K562 (cell line): ENCODE measurements at regions not wholly inside any gene's neighbourhood (a gene's known extent, or its start where the extent isn't known, plus 50 kb on each side); places are given as distances from the start of the nearest gene placed in this dataset.

Experiments used
- CBX8 ChIP-seq: fragments of 200-600 bp; sonication (generic); IDR thresholded peaks from 2 replicates; pipeline ENCODE4 v1.6.1; 2012; ENCODE audit warnings: borderline replicate concordance, mixed run types, low read depth, mild to moderate bottlenecking, moderate library complexity, mixed read lengths, low read length, control low read depth, inconsistent platforms; ENCODE audit not compliant: poor library complexity, severe bottlenecking; ENCODE audit errors: extremely low read depth
- GTF2F1 ChIP-seq: IDR thresholded peaks from 2 replicates; pipeline ENCODE4 v1.6.1; 2011; ENCODE audit warnings: low read depth, low read length, improper control_type of control experiment
- KDM5B ChIP-seq: fragments of 200-600 bp; sonication (generic); IDR thresholded peaks from 2 replicates; pipeline ENCODE4 v1.6.1; 2012; ENCODE audit warnings: low read depth, mild to moderate bottlenecking, moderate library complexity, low read length, control low read depth, inconsistent platforms; ENCODE audit not compliant: insufficient replicate concordance
- LARP7 ChIP-seq: fragments of 450-650 bp; IDR thresholded peaks from 2 replicates; pipeline ENCODE4 v1.6.1; 2016
- NONO ChIP-seq, 2 experiments: fragments of 200-400 bp in 1 of 2; fragments of 450-650 bp in 1 of 2; formaldehyde crosslinking in 1 of 2; IDR thresholded peaks; 2 replicates each; pipeline ENCODE4 v1.6.1; 2017; ENCODE audit warnings: low read depth in 2 of 2, mild to moderate bottlenecking in 2 of 2, moderate library complexity in 2 of 2, low read length in 1 of 2
- POLR3G ChIP-seq: IDR thresholded peaks from 2 replicates; pipeline ENCODE4 v1.6.1; 2011; ENCODE audit not compliant: insufficient read length, insufficient replicate concordance; ENCODE audit errors: extremely low read depth
- POU5F1 ChIP-seq: fragments of 150-350 bp; IDR thresholded peaks from 2 replicates; pipeline ENCODE4 v1.6.1; 2014; ENCODE audit warnings: borderline replicate concordance, low read length, low read depth, mild to moderate bottlenecking; ENCODE audit not compliant: partially characterized antibody
- RAD21 ChIP-seq, 2 experiments: fragments of 250-450 bp in 1 of 2; fragments of 450-650 bp in 1 of 2; sonication (Bioruptor Pico) in 1 of 2; formaldehyde crosslinking in 1 of 2; IDR thresholded peaks in 1 of 2; conservative IDR thresholded peaks in 1 of 2; 2 replicates each; pipeline versions ENCODE4 v1.4.0 to v1.8.0; 2020 to 2022; ENCODE audit warnings: mild to moderate bottlenecking in 2 of 2, moderate library complexity in 1 of 2
- RBBP5 ChIP-seq: fragments of 200-600 bp; sonication (generic); IDR thresholded peaks from 2 replicates; pipeline ENCODE4 v1.6.1; 2012; ENCODE audit warnings: borderline replicate concordance, mild to moderate bottlenecking, low read length, control low read depth, inconsistent platforms; ENCODE audit not compliant: insufficient read depth, poor library complexity, severe bottlenecking
- TARDBP ChIP-seq: fragments of 450-650 bp; IDR thresholded peaks from 2 replicates; pipeline ENCODE4 v1.6.1; 2016
- ZNF124 ChIP-seq: sonication (generic); formaldehyde crosslinking; IDR thresholded peaks from 2 replicates; pipeline ENCODE4 v1.8.1; 2022; ENCODE audit warnings: missing genetic modification reagents
- ZNF133 ChIP-seq: fragments of 250-450 bp; sonication (Bioruptor Pico); IDR thresholded peaks from 2 replicates; pipeline ENCODE4 v1.4.0; 2020; ENCODE audit warnings: mild to moderate bottlenecking
- ZNF3 ChIP-seq: fragments of 250-450 bp; sonication (Bioruptor Pico); IDR thresholded peaks from 2 replicates; pipeline ENCODE4 v1.5.0; 2021; ENCODE audit warnings: mild to moderate bottlenecking, moderate library complexity
- ZNF347 ChIP-seq: fragments of 450-650 bp; formaldehyde crosslinking; IDR thresholded peaks from 2 replicates; pipeline ENCODE4 v1.4.0; 2020; ENCODE audit warnings: low read depth, mild to moderate bottlenecking, moderate library complexity
- TF ChIP-seq, protein P1 (sequence below): fragments of 450-650 bp; formaldehyde crosslinking; IDR thresholded peaks from 2 replicates; pipeline ENCODE4 v1.4.0; 2022; ENCODE audit warnings: mild to moderate bottlenecking, moderate library complexity
- TF ChIP-seq, protein P2 (sequence below): fragments of 200-800 bp; sonication (Bioruptor generic); IDR thresholded peaks from 2 replicates; pipeline ENCODE4 v1.6.1; 2016; ENCODE audit warnings: missing genetic modification characterization, missing compliant biosample characterization
- TF ChIP-seq, protein P3 (sequence below): IDR thresholded peaks from 2 replicates; pipeline ENCODE4 v1.6.1; 2011; ENCODE audit not compliant: insufficient read length; ENCODE audit errors: extremely low read depth
- TF ChIP-seq, protein P4 (sequence below), 2 experiments: IDR thresholded peaks; 2 replicates each; pipeline ENCODE4 v1.6.1; 2011; ENCODE audit warnings: borderline replicate concordance in 1 of 2, control low read depth in 1 of 2, low read depth in 1 of 2, low read length in 1 of 2, mild to moderate bottlenecking in 1 of 2, mixed read lengths in 1 of 2, moderate library complexity in 1 of 2; ENCODE audit not compliant: insufficient read depth in 1 of 2, insufficient read length in 1 of 2, poor library complexity in 1 of 2, severe bottlenecking in 1 of 2; ENCODE audit errors: extremely low read depth in 1 of 2
- TF ChIP-seq, protein P5 (sequence below): fragments of 250-450 bp; sonication (Bioruptor Pico); IDR thresholded peaks from 2 replicates; pipeline ENCODE4 v1.9.0; 2021; ENCODE audit warnings: mild to moderate bottlenecking

DNA sequence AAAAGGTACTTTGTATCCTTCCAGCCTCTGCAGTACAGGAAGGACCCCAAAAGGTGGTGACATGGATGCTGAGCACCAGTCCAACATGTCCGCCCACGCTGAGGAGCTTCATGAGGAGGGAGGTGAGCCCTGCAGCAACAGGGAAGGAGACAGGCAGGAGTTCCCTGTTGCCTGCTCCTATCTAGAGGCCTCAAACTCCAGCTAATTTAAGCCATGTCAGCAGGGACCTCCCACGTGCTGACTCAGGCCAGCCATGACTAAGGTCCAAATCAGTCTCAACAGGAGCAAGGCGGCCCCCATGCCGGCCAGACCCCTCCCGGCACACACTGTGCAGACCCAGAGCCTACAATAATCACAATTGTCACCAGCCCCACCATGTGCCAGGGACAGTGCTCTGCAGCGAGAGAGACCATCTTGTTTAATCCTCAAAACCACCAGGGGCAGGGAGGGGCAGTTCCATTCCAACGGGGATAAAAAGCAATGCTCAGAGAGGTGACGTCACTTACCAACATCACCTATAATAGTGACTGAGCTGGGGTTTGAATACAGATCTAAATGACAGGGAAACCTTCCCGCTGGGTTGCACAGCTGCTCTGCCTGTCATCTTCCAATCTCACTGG is 54.5 kb upstream of the GATA2 start (continued):
- TF ChIP-seq, protein P1, sequence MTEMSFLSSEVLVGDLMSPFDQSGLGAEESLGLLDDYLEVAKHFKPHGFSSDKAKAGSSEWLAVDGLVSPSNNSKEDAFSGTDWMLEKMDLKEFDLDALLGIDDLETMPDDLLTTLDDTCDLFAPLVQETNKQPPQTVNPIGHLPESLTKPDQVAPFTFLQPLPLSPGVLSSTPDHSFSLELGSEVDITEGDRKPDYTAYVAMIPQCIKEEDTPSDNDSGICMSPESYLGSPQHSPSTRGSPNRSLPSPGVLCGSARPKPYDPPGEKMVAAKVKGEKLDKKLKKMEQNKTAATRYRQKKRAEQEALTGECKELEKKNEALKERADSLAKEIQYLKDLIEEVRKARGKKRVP (CRISPR knock-in tag): no peak
- TF ChIP-seq ZNF3 (CRISPR knock-in tag) (no peak), TARDBP (no peak), POU5F1 (no peak), KDM5B (peak; percentile 30), ZNF347 (CRISPR knock-in tag) (no peak), GTF2F1 (no peak), ZNF124 (no peak), CBX8 (no peak), RAD21 (CRISPR knock-in tag; conservative IDR thresholded peaks at IDR 0.05 in 1 of 2, IDR thresholded peaks at IDR 0.05 in 1 of 2) (no peak), LARP7 (no peak), POLR3G (no peak), RBBP5 (no peak), NONO (IDR thresholded peaks at IDR 0.05; ENCODE audit: low read depth in 2 of 2, low read length in 1 of 2) (no peak), ZNF133 (CRISPR knock-in tag) (no peak)
- TF ChIP-seq, protein P2, sequence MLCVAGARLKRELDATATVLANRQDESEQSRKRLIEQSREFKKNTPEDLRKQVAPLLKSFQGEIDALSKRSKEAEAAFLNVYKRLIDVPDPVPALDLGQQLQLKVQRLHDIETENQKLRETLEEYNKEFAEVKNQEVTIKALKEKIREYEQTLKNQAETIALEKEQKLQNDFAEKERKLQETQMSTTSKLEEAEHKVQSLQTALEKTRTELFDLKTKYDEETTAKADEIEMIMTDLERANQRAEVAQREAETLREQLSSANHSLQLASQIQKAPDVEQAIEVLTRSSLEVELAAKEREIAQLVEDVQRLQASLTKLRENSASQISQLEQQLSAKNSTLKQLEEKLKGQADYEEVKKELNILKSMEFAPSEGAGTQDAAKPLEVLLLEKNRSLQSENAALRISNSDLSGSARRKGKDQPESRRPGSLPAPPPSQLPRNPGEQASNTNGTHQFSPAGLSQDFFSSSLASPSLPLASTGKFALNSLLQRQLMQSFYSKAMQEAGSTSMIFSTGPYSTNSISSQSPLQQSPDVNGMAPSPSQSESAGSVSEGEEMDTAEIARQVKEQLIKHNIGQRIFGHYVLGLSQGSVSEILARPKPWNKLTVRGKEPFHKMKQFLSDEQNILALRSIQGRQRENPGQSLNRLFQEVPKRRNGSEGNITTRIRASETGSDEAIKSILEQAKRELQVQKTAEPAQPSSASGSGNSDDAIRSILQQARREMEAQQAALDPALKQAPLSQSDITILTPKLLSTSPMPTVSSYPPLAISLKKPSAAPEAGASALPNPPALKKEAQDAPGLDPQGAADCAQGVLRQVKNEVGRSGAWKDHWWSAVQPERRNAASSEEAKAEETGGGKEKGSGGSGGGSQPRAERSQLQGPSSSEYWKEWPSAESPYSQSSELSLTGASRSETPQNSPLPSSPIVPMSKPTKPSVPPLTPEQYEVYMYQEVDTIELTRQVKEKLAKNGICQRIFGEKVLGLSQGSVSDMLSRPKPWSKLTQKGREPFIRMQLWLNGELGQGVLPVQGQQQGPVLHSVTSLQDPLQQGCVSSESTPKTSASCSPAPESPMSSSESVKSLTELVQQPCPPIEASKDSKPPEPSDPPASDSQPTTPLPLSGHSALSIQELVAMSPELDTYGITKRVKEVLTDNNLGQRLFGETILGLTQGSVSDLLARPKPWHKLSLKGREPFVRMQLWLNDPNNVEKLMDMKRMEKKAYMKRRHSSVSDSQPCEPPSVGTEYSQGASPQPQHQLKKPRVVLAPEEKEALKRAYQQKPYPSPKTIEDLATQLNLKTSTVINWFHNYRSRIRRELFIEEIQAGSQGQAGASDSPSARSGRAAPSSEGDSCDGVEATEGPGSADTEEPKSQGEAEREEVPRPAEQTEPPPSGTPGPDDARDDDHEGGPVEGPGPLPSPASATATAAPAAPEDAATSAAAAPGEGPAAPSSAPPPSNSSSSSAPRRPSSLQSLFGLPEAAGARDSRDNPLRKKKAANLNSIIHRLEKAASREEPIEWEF: no peak
- TF ChIP-seq, protein P3, sequence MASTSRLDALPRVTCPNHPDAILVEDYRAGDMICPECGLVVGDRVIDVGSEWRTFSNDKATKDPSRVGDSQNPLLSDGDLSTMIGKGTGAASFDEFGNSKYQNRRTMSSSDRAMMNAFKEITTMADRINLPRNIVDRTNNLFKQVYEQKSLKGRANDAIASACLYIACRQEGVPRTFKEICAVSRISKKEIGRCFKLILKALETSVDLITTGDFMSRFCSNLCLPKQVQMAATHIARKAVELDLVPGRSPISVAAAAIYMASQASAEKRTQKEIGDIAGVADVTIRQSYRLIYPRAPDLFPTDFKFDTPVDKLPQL: no peak
- TF ChIP-seq, protein P4, sequence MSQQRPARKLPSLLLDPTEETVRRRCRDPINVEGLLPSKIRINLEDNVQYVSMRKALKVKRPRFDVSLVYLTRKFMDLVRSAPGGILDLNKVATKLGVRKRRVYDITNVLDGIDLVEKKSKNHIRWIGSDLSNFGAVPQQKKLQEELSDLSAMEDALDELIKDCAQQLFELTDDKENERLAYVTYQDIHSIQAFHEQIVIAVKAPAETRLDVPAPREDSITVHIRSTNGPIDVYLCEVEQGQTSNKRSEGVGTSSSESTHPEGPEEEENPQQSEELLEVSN (IDR thresholded peaks at IDR 0.05; ENCODE audit: borderline replicate concordance in 1 of 2, extremely low read depth in 1 of 2, insufficient read depth in 1 of 2, insufficient read length in 1 of 2, low read depth in 1 of 2, low read length in 1 of 2, poor library complexity in 1 of 2, severe bottlenecking in 1 of 2): peak; percentile 77 to 82
- TF ChIP-seq, protein P5, sequence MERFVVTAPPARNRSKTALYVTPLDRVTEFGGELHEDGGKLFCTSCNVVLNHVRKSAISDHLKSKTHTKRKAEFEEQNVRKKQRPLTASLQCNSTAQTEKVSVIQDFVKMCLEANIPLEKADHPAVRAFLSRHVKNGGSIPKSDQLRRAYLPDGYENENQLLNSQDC: no peak
